Stimulated activated naive CD8-positive, alpha-beta T cell treated with anti-CD3 and anti-CD28 coated beads, Interleukin-15, amount 100 ng/mL, for 72 hours (primary cell): ENCODE measurements at regions not wholly inside any gene's neighbourhood (a gene's known extent, or its start where the extent isn't known, plus 50 kb on each side); places are given as distances from the start of the nearest gene placed in this dataset.

Experiments used
- ATAC-seq: fragments of 150-1000 bp; cut with Tn5 transposase; 2 replicates; pipeline ENCODE4 v1.10.0; 2021; ENCODE audit warnings: mild to moderate bottlenecking, moderate library complexity
- DNase-seq, 2 donors: peaks; one replicate each; pipeline ENCODE4 v3.0.0; 2021 to 2022
- H3K27ac Mint-ChIP-seq, 2 donors: one replicate each; pipeline ENCODE4 v1.8.0; 2022; ENCODE audit warnings: mild to moderate bottlenecking in 2 of 2, mixed read lengths in 2 of 2, moderate library complexity in 2 of 2
- H3K27me3 Mint-ChIP-seq: one replicate; pipeline ENCODE4 v1.8.0; 2022; ENCODE audit warnings: mixed read lengths
- H3K4me1 Mint-ChIP-seq: one replicate; pipeline ENCODE4 v1.8.0; 2022; ENCODE audit warnings: mild to moderate bottlenecking, mixed read lengths
- H3K4me3 Mint-ChIP-seq, 2 donors: one replicate each; pipeline ENCODE4 v1.8.0; 2022; ENCODE audit warnings: mild to moderate bottlenecking in 2 of 2, mixed read lengths in 2 of 2, moderate library complexity in 1 of 2
- H3K9me3 Mint-ChIP-seq, 2 donors: one replicate each; pipeline ENCODE4 v1.8.0; 2022; ENCODE audit warnings: mixed read lengths in 2 of 2

DNA sequence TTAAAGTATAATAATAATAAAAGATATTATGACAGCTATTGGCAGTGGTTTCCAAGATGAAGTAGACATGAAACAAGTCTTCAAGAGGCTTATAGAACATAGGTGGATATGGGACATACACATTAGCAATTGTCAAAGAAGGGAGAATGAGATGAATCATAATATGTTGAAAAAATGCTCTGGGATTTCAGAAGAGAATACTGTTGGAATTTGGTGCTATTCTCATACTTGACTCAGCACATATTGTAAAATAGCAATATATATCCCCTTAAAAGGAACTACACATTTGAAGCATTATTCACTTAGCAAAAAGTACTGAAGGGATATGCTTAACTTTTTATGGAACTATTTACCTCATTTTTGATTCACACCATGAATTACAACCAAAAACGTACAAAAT, 577.2 kb upstream of the PCDH15 start:
- Mint-ChIP-seq H3K27me3 (no peaks in the 10 kb centered on the region), H3K4me1 (no peaks in the 10 kb centered on the region), H3K27ac (no peak overlapping the region), H3K4me3 (no peak overlapping the region), H3K9me3 (peaks cover 3 to 15% of the 10 kb centered on the region in 2 donors)
- DNase-seq (no peak), ATAC-seq (no peak)

- Mint-ChIP-seq H3K4me1 (no peaks in the 10 kb centered on the region), H3K4me3 (no peak overlapping the region), H3K27me3 (no peaks in the 10 kb centered on the region), H3K27ac (no peak overlapping the region), H3K9me3 (peaks cover 0 to 4% of the 10 kb centered on the region in 2 donors)
- DNase-seq (no peak), ATAC-seq (no peak)
Observed at GRCh38 chr10:55374917-55375316, 573.9 kb upstream of the PCDH15 start.

- Mint-ChIP-seq H3K4me1 (no peaks in the 10 kb centered on the region), H3K27ac (no peak overlapping the region), H3K27me3 (no peaks in the 10 kb centered on the region), H3K4me3 (no peak overlapping the region), H3K9me3 (peaks cover 0 to 4% of the 10 kb centered on the region in 2 donors)
- DNase-seq: no peak
- ATAC-seq: no peak
Observed at GRCh38 chr10:55374060-55374459, 573.0 kb upstream of the PCDH15 start.

DNA sequence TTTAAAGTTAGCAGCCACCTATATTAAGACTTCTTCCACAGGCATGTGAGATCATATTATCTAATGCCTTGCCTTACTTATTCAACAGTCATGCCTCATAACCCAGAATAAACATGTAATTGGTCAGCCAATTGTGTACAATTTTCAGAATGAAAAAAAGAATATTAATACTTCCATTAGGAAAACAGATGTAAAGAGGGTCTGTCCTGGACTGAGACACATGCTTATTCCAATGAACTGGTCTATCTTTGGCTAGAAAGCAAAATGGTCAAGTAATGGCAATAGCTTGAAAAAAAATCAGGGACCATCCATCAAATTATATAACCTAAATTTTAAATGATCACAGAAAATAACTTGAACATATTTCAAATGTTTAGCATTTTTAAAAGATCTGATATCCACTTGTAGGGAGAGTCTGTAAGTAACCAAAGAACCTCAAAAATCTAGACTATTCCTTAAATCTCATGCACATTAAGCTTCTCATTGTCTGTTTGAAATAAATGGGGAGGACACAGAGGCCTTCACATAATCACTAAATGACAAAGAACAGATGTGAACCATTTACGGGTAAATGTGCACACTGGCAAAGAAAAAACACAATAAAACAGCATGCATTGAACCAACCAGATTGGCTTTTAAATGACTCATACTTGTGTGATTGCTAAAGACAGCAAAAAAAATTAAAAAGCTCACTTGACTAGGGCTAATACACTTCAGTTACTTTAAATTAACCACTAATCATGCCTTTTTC, 568.8 kb upstream of the PCDH15 start:
- Mint-ChIP-seq H3K27ac (no peak overlapping the region), H3K9me3 (peaks cover 0 to 4% of the 10 kb centered on the region in 2 donors), H3K4me1 (no peaks in the 10 kb centered on the region), H3K4me3 (no peak overlapping the region), H3K27me3 (no peaks in the 10 kb centered on the region)
- DNase-seq (no peak), ATAC-seq (no peak)

GRCh38 chr10:55368467-55368866, 567.4 kb upstream of the PCDH15 start:
- ATAC-seq: no peak

GRCh38 chr10:55367555-55367954, 566.5 kb upstream of the PCDH15 start:
- DNase-seq (no peak), ATAC-seq (no peak)
- no peaks in the 10 kb centered on the region for H3K27me3 Mint-ChIP-seq
- H3K4me1 Mint-ChIP-seq: no peaks in the 10 kb centered on the region
- H3K27ac Mint-ChIP-seq: no peak overlapping the region
- H3K9me3 Mint-ChIP-seq: peaks cover 7 to 15% of the 10 kb centered on the region in 2 donors
- no peak overlapping the region for H3K4me3 Mint-ChIP-seq

More at GRCh38 chr10:55368467-55368866, 567.4 kb upstream of the PCDH15 start:
- Mint-ChIP-seq H3K4me3 (no peak overlapping the region), H3K27ac (no peak overlapping the region), H3K4me1 (no peaks in the 10 kb centered on the region), H3K9me3 (peaks cover 4 to 12% of the 10 kb centered on the region in 2 donors), H3K27me3 (no peaks in the 10 kb centered on the region)
- DNase-seq: no peak

DNA sequence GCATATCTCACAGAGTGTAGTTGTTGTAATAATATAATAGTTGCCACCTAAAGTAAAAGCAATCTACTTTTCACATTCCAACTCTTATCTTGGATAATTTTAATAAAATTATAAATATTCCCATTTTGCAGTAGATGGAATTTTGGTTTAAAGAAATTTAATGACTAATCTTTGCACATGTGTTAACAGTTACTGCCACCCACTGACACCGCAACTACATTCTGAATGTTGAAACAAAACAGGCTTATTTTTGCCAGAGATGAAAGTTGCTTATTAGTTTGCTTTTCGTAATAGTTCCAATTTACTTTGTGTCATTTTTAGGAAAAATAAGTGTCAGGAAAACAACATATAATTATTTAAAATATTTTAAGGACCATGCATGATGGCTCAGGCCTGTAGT, 557.5 kb upstream of the PCDH15 start:
- DNase-seq (no peak), ATAC-seq (no peak)
- no peak overlapping the region for H3K4me3 Mint-ChIP-seq
- no peaks in the 10 kb centered on the region for H3K27me3 Mint-ChIP-seq
- H3K4me1 Mint-ChIP-seq: no peaks in the 10 kb centered on the region
- no peak overlapping the region for H3K27ac Mint-ChIP-seq
- peaks cover 4% of the 10 kb centered on the region in 2 donors for H3K9me3 Mint-ChIP-seq

DNA sequence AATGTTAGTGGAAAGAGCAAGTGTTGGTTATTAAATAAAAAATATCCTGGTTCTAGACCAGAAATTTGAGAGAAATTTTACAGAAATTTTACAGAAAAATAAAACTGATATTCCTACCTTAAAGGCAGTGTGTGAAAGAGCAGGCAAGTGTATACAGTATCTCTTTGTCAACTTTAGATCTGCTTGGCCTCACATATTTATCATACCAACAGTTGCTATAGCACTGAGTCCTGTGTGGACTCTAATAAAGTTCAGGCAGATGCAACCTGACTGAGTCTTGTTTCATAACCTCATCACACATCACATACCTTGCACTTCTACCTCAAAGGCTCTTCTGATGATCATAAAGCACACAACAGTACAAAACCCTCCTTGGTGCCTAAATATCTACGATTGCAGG, 552.4 kb upstream of the PCDH15 start:
- H3K9me3 Mint-ChIP-seq: peaks cover 9 to 10% of the 10 kb centered on the region in 2 donors
- no peaks in the 10 kb centered on the region for H3K4me1 Mint-ChIP-seq
- DNase-seq: no peak
- no peak for ATAC-seq
- H3K27ac Mint-ChIP-seq: no peak overlapping the region
- no peaks in the 10 kb centered on the region for H3K27me3 Mint-ChIP-seq
- no peak overlapping the region for H3K4me3 Mint-ChIP-seq

DNA sequence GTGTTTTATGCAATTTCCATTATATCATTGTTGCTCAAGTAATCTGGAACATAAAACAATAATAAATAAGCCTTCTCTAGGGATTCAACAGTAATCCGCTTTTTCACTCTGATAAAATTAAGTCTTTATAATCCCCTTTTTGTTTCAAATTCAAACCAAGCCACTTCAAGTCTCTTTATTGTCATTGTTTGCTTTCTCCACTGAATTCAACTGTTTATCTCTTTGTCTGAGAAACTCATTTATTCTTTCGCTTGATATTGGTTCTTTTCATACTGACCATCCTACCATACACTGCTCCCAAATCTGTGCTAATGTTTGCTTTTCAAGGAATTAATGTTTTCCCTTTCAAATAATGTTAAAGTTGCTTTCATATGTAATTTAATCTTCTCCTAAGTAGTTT, 550.4 kb upstream of the PCDH15 start:
- ATAC-seq: no peak
- H3K27me3 Mint-ChIP-seq: no peaks in the 10 kb centered on the region
- no peak for DNase-seq
- no peaks in the 10 kb centered on the region for H3K4me1 Mint-ChIP-seq
- H3K4me3 Mint-ChIP-seq: no peak overlapping the region
- H3K27ac Mint-ChIP-seq: no peak overlapping the region
- H3K9me3 Mint-ChIP-seq: peaks cover 9 to 14% of the 10 kb centered on the region in 2 donors

GRCh38 chr10:55348534-55348933, 547.5 kb upstream of the PCDH15 start:
- Mint-ChIP-seq H3K27ac (no peak overlapping the region), H3K4me3 (no peak overlapping the region), H3K4me1 (no peaks in the 10 kb centered on the region), H3K27me3 (no peaks in the 10 kb centered on the region), H3K9me3 (peaks cover 9 to 14% of the 10 kb centered on the region in 2 donors)
- no peak for ATAC-seq
- DNase-seq: no peak

DNA sequence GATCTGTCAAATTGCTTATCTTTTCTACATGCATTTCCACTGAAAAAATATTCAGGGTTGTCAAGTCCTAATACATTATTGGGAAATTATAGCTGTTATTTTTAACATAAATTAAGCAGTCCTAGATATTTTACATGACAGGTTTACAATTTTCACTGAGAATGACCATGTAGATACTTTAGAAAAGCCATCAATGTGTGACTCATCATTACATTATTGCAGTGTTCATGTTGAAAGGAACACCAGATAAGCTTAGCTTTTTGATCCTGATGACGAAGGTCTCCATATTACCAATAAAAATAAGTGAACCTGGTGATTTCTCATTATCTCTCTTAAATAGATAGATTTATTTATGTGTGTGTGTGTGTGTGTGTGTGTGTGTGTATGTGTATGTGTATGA, 529.5 kb upstream of the PCDH15 start:
- no peak for DNase-seq
- Mint-ChIP-seq H3K4me3 (no peak overlapping the region), H3K27me3 (no peaks in the 10 kb centered on the region), H3K4me1 (no peaks in the 10 kb centered on the region), H3K27ac (no peak overlapping the region), H3K9me3 (peaks cover 7 to 9% of the 10 kb centered on the region in 2 donors)
- no peak for ATAC-seq

DNA sequence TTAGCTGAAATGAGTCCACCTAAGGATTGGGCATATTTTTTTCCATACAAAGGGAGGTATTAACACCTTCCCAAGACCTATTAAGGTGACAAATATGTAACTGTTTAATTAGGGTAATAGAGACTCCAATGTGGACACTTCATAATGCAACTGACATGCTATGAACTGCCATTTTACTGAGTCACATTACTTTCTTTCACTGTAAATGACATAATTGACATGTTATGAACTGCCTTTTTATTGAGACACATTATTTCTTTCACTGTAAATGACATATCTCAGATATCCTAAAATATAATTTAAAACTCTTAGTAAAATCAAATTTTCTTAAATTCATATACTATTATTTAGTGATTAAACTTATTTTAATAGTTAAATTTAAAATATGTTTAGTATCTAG, 528.8 kb upstream of the PCDH15 start:
- no peak for ATAC-seq
- Mint-ChIP-seq H3K27ac (no peak overlapping the region), H3K4me1 (no peaks in the 10 kb centered on the region), H3K9me3 (peaks cover 5 to 10% of the 10 kb centered on the region in 2 donors), H3K27me3 (no peaks in the 10 kb centered on the region), H3K4me3 (no peak overlapping the region)
- DNase-seq: no peak

GRCh38 chr10:55320187-55320700, 519.2 kb upstream of the PCDH15 start:
- H3K9me3 Mint-ChIP-seq: peaks cover 23 to 25% of the 10 kb centered on the region in 2 donors
- no peak overlapping the region for H3K27ac Mint-ChIP-seq
- DNase-seq (no peak), ATAC-seq (no peak)
- no peaks in the 10 kb centered on the region for H3K27me3 Mint-ChIP-seq
- H3K4me3 Mint-ChIP-seq: no peak overlapping the region
- H3K4me1 Mint-ChIP-seq: no peaks in the 10 kb centered on the region

DNA sequence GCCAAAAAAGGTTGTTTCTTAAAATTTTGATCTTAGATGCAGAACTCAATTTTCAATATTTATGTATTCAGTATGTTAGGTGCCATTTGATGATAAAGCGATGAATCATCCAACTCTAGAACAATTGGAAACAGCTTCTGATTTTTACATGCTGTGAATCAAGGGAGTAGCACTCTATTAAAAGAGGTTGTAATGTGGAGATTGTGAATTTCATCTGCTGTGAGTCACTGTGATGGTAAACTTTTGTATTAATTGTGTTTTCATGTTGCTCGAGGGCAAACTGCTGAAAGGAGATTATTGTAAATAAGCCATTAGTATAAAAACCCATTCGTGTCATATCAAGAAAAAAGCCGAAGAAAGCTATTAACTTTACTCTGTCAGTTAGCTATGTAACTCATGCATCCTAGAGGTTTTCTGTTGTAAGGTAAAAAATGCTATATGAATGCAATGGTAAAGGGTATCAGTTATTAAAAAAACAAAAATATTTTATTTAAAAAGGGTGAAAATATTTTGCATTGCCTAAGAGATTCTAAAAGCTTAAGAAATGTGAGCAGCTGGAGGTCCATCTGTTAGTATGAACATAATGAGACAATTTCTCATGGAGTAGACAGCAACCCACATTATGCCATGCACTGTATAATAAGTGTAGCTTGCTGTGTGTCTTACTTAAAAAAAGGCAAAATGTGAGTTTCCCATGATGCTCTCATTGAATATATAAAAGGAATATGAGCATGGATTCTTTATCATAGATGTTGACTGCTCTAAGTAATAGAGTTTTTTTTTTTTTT, 511.0 kb upstream of the PCDH15 start:
- no peak overlapping the region for H3K4me3 Mint-ChIP-seq
- no peak overlapping the region for H3K27ac Mint-ChIP-seq
- H3K4me1 Mint-ChIP-seq: no peaks in the 10 kb centered on the region
- no peak for DNase-seq
- no peaks in the 10 kb centered on the region for H3K27me3 Mint-ChIP-seq
- no peak for ATAC-seq
- H3K9me3 Mint-ChIP-seq: peaks cover 0 to 4% of the 10 kb centered on the region in 2 donors

DNA sequence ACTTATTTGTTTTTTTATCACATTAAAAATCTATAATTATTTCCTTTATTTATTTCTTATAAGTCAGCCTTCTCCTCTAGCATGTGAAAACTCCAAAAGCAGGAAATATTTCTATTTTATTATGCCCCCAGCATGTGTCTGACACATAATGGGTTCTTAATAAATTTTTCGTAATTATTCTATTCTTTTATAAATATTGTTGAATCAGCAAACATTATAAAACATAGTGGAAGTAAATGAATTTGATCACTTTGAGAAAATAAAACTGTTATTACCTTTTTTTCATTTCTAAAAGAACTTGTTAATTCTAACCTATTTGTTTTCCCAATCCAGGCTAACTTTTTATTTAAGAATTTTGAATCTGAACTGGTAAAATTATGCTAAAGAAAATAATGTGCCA, 509.1 kb upstream of the PCDH15 start:
- Mint-ChIP-seq H3K4me3 (no peak overlapping the region), H3K27ac (no peak overlapping the region), H3K27me3 (no peaks in the 10 kb centered on the region), H3K4me1 (no peaks in the 10 kb centered on the region), H3K9me3 (peaks cover 0 to 4% of the 10 kb centered on the region in 2 donors)
- DNase-seq: no peak
- ATAC-seq: no peak

- Mint-ChIP-seq H3K4me1 (no peaks in the 10 kb centered on the region), H3K27me3 (no peaks in the 10 kb centered on the region), H3K4me3 (no peak overlapping the region), H3K9me3 (peaks cover 0 to 4% of the 10 kb centered on the region in 2 donors), H3K27ac (no peak overlapping the region)
- ATAC-seq (no peak), DNase-seq (no peak)
Observed at GRCh38 chr10:55305285-55305684, 504.3 kb upstream of the PCDH15 start.
